HG02981 (cell line): ENCODE measurements at regions not wholly inside any gene's neighbourhood (a gene's known extent, or its start where the extent isn't known, plus 50 kb on each side); places are given as distances from the start of the nearest gene placed in this dataset.

Experiments
- ATAC-seq: cut with Tn5 transposase; IDR thresholded peaks from one replicate; pipeline ENCODE4 v1.9.1; 2021; ENCODE audit warnings: mild to moderate bottlenecking, moderate library complexity; ENCODE audit not compliant: unreplicated experiment

- no peak for ATAC-seq
These were observed 65.6 kb upstream of the TMEM72 start for GRCh38 chr10:44845361-44846175.

GRCh38 chr10:44847110-44847509, 64.0 kb upstream of the TMEM72 start:
- ATAC-seq = no peak

GRCh38 chr10:44848211-44848610, 62.9 kb upstream of the TMEM72 start:
- ATAC-seq = no peak

- ATAC-seq = no peak
These were observed 61.2 kb upstream of the TMEM72 start for GRCh38 chr10:44849936-44850335.

GRCh38 chr10:44850356-44850934, 60.7 kb upstream of the TMEM72 start:
- no peak for ATAC-seq

- no peak for ATAC-seq
These were observed 59.7 kb upstream of the TMEM72 start for GRCh38 chr10:44851413-44851812.

GRCh38 chr10:44851881-44852280, 59.3 kb upstream of the TMEM72 start:
- no peak for ATAC-seq

- ATAC-seq = no peak
These were observed 57.9 kb upstream of the TMEM72 start for GRCh38 chr10:44853148-44853734.

GRCh38 chr10:44853796-44854195, 57.3 kb upstream of the TMEM72 start:
- no peak for ATAC-seq

- no peak for ATAC-seq
These were observed 56.3 kb upstream of the TMEM72 start for GRCh38 chr10:44854693-44855350.

- ATAC-seq = no peak
These were observed 54.4 kb upstream of the TMEM72 start for GRCh38 chr10:44856696-44857095.

GRCh38 chr10:44857363-44858016, 53.6 kb upstream of the TMEM72 start:
- ATAC-seq = peak; percentile 71

GRCh38 chr10:44858017-44858371, 53.1 kb upstream of the TMEM72 start:
- ATAC-seq = no peak

- ATAC-seq = no peak
These were observed 52.1 kb upstream of the TMEM72 start for GRCh38 chr10:44858988-44859387.

GRCh38 chr10:44859546-44860285, 51.4 kb upstream of the TMEM72 start:
- ATAC-seq = no peak

GRCh38 chr10:44860811-44861736, 50.1 kb upstream of the TMEM72 start:
- no peak for ATAC-seq
